Gastrocnemius medialis (tissue), 4 donors: ENCODE measurements at regions not wholly inside any gene's neighbourhood (a gene's known extent, or its start where the extent isn't known, plus 50 kb on each side); places are given as distances from the start of the nearest gene placed in this dataset.
"Not testable (repeated sequence)": the region's sequence is repeated elsewhere in the genome, so short reads cannot be mapped to it uniquely, and the experiment has no call there.

Experiments
- ATAC-seq, 2 donors: fragments of 150-250 bp; one replicate each; pipeline ENCODE4 v1.9.1; 2016
- DNase-seq, 2 donors: peaks; one replicate each; pipeline ENCODE4 v3.0.0-alpha.2; 2019
- H3K27ac ChIP-seq, 4 donors: fragments of 200-600 bp; sonication (generic); 1 replicate in 1 of 4; 2 replicates in 3 of 4; pipeline ENCODE4 v1.5.1; 2016 to 2018; ENCODE audit warnings: mild to moderate bottlenecking in 2 of 4, moderate library complexity in 1 of 4
- H3K27me3 ChIP-seq, 3 donors: fragments of 200-600 bp; sonication (generic) in 2 of 3; 1 replicate in 1 of 3; 2 replicates in 2 of 3; pipeline versions ENCODE4 v1.5.1 to v1.6.0; 2016 to 2019; ENCODE audit warnings: mild to moderate bottlenecking in 1 of 3, moderate library complexity in 1 of 3
- H3K36me3 ChIP-seq, 2 donors: fragments of 200-600 bp; sonication (generic) in 1 of 2; one replicate each; pipeline ENCODE4 v1.5.1; 2017 to 2018
- H3K4me1 ChIP-seq, 2 donors: fragments of 200-600 bp; sonication (generic) in 1 of 2; one replicate each; pipeline ENCODE4 v1.5.1; 2016 to 2017; ENCODE audit warnings: mild to moderate bottlenecking in 2 of 2
- H3K4me3 ChIP-seq, 4 donors: fragments of 200-600 bp; sonication (generic) in 3 of 4; 1 replicate in 1 of 4; 2 replicates in 3 of 4; pipeline ENCODE4 v1.5.1; 2016 to 2019; ENCODE audit warnings: mild to moderate bottlenecking in 2 of 4
- H3K9me3 ChIP-seq, 3 donors: fragments of 200-600 bp; sonication (generic) in 2 of 3; 1 replicate in 1 of 3; 2 replicates in 2 of 3; pipeline ENCODE4 v1.5.1; 2016 to 2019
- POLR2A ChIP-seq, 2 donors: fragments of 450-650 bp; IDR thresholded peaks; one replicate each; pipeline ENCODE4 v1.6.1; 2017; ENCODE audit warnings: antibody characterized with exemption in 2 of 2, mild to moderate bottlenecking in 2 of 2, moderate library complexity in 2 of 2
- in situ Hi-C, 4 donors: fragments of 200-750 bp; cut with MboI; loops; one replicate each; pipeline versions ENCODE4 v1.15.0 to v1.8.0; 2017; ENCODE audit warnings: low sequenced_read_pairs in 4 of 4
- intact Hi-C: fragments of 100-400 bp; cut with DNase I; formaldehyde crosslinking; loops from one replicate; pipeline ENCODE4 v1.15.1; 2023; ENCODE audit warnings: low total_unique reads
- TF ChIP-seq, protein P1 (sequence below), 5 experiments: fragments of 450-650 bp in 3 of 5; fragments of 200-600 bp in 2 of 5; sonication (generic) in 2 of 5; IDR thresholded peaks in 4 of 5; conservative IDR thresholded peaks in 1 of 5; 1 replicate in 4 of 5; 2 replicates in 1 of 5; pipeline ENCODE4 v1.5.1; 2016 to 2019; ENCODE audit warnings: antibody characterized with exemption in 5 of 5, mild to moderate bottlenecking in 3 of 5, moderate library complexity in 3 of 5

DNA sequence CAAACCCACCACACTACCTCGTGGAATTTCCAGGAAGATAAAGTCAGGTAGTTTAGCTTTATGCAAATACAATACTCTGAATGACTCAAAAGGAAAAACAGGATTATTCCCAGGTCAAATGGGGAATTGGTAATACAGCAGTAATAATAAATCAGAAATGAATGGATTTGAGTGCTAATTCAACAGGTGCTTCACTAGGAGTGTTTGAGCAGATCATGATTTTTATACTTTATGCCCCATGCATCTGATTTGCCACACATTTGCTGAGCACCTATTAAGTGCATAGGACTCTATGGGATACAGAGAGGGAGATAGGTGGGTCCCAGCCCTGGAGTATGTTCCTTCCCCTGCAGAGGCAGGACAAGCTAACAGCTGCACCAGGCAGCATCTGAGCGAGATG is 381.4 kb upstream of the PODXL start:
- ATAC-seq = no peak
- intact Hi-C loops = no loop called here
- Histone ChIP-seq H3K27ac (no peak overlapping the region), H3K36me3 (no peaks in the 10 kb centered on the region), H3K4me1 (no peaks in the 10 kb centered on the region), H3K27me3 (no peaks in the 10 kb centered on the region), H3K4me3 (no peak overlapping the region), H3K9me3 (no peaks in the 10 kb centered on the region)
- in situ Hi-C loops = loop anchor here in 1 of 4 donors (25.0 kb wide), 2 partner anchors 324 to 649 kb away; partner anchors contain the start of gene PLXNA4
- TF ChIP-seq, protein P1, sequence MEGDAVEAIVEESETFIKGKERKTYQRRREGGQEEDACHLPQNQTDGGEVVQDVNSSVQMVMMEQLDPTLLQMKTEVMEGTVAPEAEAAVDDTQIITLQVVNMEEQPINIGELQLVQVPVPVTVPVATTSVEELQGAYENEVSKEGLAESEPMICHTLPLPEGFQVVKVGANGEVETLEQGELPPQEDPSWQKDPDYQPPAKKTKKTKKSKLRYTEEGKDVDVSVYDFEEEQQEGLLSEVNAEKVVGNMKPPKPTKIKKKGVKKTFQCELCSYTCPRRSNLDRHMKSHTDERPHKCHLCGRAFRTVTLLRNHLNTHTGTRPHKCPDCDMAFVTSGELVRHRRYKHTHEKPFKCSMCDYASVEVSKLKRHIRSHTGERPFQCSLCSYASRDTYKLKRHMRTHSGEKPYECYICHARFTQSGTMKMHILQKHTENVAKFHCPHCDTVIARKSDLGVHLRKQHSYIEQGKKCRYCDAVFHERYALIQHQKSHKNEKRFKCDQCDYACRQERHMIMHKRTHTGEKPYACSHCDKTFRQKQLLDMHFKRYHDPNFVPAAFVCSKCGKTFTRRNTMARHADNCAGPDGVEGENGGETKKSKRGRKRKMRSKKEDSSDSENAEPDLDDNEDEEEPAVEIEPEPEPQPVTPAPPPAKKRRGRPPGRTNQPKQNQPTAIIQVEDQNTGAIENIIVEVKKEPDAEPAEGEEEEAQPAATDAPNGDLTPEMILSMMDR (IDR thresholded peaks at IDR 0.05 in 4 of 5, conservative IDR thresholded peaks at IDR 0.05 in 1 of 5) = no peak
- no peak for TF ChIP-seq POLR2A (IDR thresholded peaks at IDR 0.05)
- DNase-seq = no peak

DNA sequence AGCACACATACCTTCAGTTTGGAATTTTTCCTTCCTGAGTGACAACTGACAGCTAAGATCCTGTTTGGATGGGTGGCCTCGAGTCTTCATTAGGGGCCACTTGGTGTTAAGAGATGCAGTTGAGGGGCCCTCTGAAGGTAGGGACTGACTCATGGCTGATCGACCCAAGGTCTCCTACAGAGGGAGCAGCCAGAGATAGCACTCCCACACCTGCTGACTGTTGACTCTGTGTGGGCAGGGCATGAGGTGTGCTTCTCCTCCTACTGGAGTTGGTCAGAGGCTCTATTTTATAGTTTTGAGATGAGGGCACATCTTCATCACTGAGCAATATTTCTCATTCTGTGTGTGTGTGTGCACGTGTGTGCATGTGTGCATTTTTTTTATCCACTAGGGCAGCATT is 378.8 kb upstream of the PODXL start:
- Histone ChIP-seq H3K36me3 (no peaks in the 10 kb centered on the region), H3K27ac (no peak overlapping the region), H3K27me3 (no peaks in the 10 kb centered on the region), H3K4me3 (no peak overlapping the region), H3K9me3 (no peaks in the 10 kb centered on the region), H3K4me1 (no peaks in the 10 kb centered on the region)
- DNase-seq = no peak
- ATAC-seq = no peak
- TF ChIP-seq, protein P1 (IDR thresholded peaks at IDR 0.05 in 4 of 5, conservative IDR thresholded peaks at IDR 0.05 in 1 of 5) = no peak
- no peak for TF ChIP-seq POLR2A (IDR thresholded peaks at IDR 0.05)
- in situ Hi-C loops = loop anchor here in 1 of 4 donors (25.0 kb wide), 2 partner anchors 327 to 652 kb away; partner anchors contain the start of gene PLXNA4
- intact Hi-C loops = no loop called here

DNA sequence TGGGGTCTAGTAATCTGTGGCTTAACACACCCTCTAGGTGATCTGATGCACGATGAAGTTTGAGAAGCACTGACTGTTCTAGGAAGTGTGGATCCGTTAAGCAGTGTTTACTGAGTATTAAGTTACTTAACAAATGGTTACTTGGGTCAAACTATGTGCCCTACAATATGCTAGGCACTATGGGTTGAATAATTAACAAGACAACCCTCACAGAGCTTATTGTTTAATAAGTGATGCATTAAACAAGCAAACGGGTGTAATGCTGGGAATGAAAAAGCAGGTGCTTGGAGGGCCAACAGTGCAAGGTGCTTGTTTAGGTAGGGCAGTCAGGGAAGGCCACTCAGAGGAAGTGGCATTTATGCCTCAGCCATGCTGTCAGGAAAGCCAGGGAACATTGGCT is 378.0 kb upstream of the PODXL start:
- no peak for DNase-seq
- Histone ChIP-seq H3K4me1 (no peaks in the 10 kb centered on the region), H3K4me3 (no peak overlapping the region), H3K36me3 (no peaks in the 10 kb centered on the region), H3K27ac (no peak overlapping the region), H3K27me3 (no peaks in the 10 kb centered on the region), H3K9me3 (no peaks in the 10 kb centered on the region)
- intact Hi-C loops = no loop called here
- ATAC-seq = peak in 1 of 2 donors; percentile 38
- in situ Hi-C loops = loop anchor here in 1 of 4 donors (25.0 kb wide), 2 partner anchors 328 to 653 kb away; partner anchors contain the start of gene PLXNA4
- TF ChIP-seq POLR2A (IDR thresholded peaks at IDR 0.05) = no peak
- TF ChIP-seq, protein P1 (IDR thresholded peaks at IDR 0.05 in 4 of 5, conservative IDR thresholded peaks at IDR 0.05 in 1 of 5) = no peak

DNA sequence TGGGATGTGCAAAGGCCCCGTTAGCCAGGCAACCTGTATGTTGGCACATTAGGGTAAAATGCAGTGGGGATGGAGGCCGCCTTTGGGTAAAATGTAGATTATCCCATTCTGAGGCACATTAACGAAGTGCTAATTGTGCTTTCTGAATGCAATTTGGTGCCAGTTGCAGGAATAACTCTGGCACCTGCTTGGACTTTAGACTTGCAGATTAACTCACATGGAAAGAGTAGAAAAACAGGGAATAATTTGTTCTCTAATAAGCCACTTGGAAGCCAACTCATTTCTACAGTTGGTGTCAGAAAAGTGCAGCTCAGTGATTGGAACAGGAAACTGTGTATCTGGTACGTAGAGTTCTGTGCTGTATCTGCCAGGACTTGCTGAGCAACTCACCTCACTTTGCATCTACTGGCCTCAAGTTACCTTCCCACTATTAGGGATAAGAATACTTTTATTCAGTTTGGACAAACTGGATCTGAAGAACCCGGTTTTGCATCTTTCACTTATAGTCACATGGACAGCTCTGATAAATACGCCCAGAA is 377.4 kb upstream of the PODXL start:
- no peak overlapping the region for H3K4me3 ChIP-seq
- in situ Hi-C loops = loop anchor here in 1 of 4 donors (25.0 kb wide), 2 partner anchors 328 to 653 kb away; partner anchors contain the start of gene PLXNA4
- H3K27me3 ChIP-seq = no peaks in the 10 kb centered on the region
- no peak for ATAC-seq
- intact Hi-C loops = no loop called here
- no peaks in the 10 kb centered on the region for H3K4me1 ChIP-seq
- H3K27ac ChIP-seq = no peak overlapping the region
- no peaks in the 10 kb centered on the region for H3K36me3 ChIP-seq
- no peaks in the 10 kb centered on the region for H3K9me3 ChIP-seq
- DNase-seq = no peak
- TF ChIP-seq, protein P1 (IDR thresholded peaks at IDR 0.05 in 4 of 5, conservative IDR thresholded peaks at IDR 0.05 in 1 of 5) = no peak
- TF ChIP-seq POLR2A (IDR thresholded peaks at IDR 0.05) = no peak

DNA sequence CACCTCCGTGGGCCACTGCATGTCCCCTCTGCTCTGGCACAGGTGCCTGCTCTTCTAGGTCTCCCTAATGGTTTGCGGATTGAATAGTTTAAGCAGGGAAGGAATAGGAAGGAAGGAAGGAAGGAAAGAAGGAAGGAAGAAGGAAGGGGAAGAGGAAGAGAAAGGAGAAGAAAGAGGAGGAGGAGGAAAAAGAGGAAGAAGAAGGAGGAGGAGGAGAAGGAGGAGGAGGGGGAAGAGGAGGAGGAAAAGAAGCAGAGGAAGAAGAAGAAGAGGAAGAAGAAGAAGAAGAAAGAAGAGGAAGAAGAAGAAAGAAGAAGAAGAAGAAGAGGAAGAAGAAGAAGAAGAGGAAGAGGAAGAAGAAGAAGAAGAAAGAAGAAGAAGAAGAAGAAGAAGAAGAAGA is 376.8 kb upstream of the PODXL start:
- H3K36me3 ChIP-seq, H3K4me3 ChIP-seq, H3K9me3 ChIP-seq, intact Hi-C loops, H3K4me1 ChIP-seq, ATAC-seq, H3K27ac ChIP-seq, DNase-seq, H3K27me3 ChIP-seq: not testable (repeated sequence)
- in situ Hi-C loops = loop anchor here in 1 of 4 donors (25.0 kb wide), 2 partner anchors 329 to 654 kb away; partner anchors contain the start of gene PLXNA4
